ENCODE measurements at regions not wholly inside any gene's neighbourhood (a gene's known extent, or its start where the extent isn't known, plus 50 kb on each side); places are given as distances from the start of the nearest gene placed in this dataset.

DNA sequence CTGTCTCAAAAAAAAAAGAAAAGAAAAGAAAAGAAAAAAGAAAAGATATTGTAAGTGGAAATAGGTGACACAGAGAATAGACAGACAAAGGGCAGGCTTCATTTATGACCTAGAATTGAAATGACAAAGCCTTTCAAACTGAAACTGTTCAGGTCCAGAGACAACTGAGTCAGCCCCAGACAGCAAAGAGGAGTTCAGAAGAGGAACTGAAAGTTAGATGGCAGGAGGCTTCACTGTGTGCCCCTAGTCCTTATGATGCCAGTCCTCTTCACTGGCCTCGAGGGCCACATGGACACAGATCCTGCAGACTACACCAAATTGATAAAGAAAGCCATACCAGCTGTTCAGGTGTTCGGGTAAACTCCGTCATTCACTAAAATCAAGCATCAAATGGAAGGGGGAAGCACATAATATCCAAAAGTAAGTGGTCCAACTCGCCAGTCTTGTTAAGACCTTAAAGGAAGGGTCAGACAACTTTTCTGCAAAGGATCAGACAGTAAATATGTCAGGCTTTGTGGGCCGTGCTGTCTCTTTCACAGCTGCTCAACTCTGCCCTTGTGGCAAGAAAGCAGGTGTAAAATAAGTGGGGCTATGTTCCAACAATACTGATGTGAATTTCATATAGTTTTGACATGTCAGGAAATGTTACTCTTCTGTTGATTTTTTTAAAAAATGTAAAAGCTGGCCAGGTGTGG is 231.9 kb upstream of the MGAT5 start:
- H3K4me1 ChIP-seq (ENCODE audit: insufficient read depth): peaks cover 14% of the 10 kb centered on the region
- H3K36me3 ChIP-seq (ENCODE audit: insufficient read depth): no peaks in the 10 kb centered on the region
- no peaks in the 10 kb centered on the region for H3K79me2 ChIP-seq (replicated peaks; ENCODE audit: insufficient read depth)
- H4K20me1 ChIP-seq (replicated peaks; ENCODE audit: insufficient read depth): no peaks in the 10 kb centered on the region
- no peak for DNase-seq (ENCODE audit: low spot score)
- TF ChIP-seq EZH2 (IDR thresholded peaks at IDR 0.05; ENCODE audit: low read depth, unreplicated experiment) (no peak), POLR2AphosphoS5 (IDR thresholded peaks at IDR 0.05; ENCODE audit: low read depth) (no peak), ZNF331 (CRISPR knock-in tag; IDR thresholded peaks at IDR 0.05; ENCODE audit: low read depth) (no peak), EZH2phosphoT487 (IDR thresholded peaks at IDR 0.05; ENCODE audit: unreplicated experiment) (no peak), ZNF114 (CRISPR knock-in tag; IDR thresholded peaks at IDR 0.05) (no peak), JUNB (IDR thresholded peaks at IDR 0.05; ENCODE audit: unreplicated experiment) (no peak), NANOG (IDR thresholded peaks at IDR 0.05; ENCODE audit: borderline replicate concordance) (no peak), STAT1 (IDR thresholded peaks at IDR 0.05; ENCODE audit: unreplicated experiment) (no peak), CREB1 (CRISPR knock-in tag; IDR thresholded peaks at IDR 0.05; ENCODE audit: low read depth) (no peak)
- TF ChIP-seq, protein P1, sequence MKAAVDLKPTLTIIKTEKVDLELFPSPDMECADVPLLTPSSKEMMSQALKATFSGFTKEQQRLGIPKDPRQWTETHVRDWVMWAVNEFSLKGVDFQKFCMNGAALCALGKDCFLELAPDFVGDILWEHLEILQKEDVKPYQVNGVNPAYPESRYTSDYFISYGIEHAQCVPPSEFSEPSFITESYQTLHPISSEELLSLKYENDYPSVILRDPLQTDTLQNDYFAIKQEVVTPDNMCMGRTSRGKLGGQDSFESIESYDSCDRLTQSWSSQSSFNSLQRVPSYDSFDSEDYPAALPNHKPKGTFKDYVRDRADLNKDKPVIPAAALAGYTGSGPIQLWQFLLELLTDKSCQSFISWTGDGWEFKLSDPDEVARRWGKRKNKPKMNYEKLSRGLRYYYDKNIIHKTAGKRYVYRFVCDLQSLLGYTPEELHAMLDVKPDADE (IDR thresholded peaks at IDR 0.05): no peak
- TF ChIP-seq, protein P2, sequence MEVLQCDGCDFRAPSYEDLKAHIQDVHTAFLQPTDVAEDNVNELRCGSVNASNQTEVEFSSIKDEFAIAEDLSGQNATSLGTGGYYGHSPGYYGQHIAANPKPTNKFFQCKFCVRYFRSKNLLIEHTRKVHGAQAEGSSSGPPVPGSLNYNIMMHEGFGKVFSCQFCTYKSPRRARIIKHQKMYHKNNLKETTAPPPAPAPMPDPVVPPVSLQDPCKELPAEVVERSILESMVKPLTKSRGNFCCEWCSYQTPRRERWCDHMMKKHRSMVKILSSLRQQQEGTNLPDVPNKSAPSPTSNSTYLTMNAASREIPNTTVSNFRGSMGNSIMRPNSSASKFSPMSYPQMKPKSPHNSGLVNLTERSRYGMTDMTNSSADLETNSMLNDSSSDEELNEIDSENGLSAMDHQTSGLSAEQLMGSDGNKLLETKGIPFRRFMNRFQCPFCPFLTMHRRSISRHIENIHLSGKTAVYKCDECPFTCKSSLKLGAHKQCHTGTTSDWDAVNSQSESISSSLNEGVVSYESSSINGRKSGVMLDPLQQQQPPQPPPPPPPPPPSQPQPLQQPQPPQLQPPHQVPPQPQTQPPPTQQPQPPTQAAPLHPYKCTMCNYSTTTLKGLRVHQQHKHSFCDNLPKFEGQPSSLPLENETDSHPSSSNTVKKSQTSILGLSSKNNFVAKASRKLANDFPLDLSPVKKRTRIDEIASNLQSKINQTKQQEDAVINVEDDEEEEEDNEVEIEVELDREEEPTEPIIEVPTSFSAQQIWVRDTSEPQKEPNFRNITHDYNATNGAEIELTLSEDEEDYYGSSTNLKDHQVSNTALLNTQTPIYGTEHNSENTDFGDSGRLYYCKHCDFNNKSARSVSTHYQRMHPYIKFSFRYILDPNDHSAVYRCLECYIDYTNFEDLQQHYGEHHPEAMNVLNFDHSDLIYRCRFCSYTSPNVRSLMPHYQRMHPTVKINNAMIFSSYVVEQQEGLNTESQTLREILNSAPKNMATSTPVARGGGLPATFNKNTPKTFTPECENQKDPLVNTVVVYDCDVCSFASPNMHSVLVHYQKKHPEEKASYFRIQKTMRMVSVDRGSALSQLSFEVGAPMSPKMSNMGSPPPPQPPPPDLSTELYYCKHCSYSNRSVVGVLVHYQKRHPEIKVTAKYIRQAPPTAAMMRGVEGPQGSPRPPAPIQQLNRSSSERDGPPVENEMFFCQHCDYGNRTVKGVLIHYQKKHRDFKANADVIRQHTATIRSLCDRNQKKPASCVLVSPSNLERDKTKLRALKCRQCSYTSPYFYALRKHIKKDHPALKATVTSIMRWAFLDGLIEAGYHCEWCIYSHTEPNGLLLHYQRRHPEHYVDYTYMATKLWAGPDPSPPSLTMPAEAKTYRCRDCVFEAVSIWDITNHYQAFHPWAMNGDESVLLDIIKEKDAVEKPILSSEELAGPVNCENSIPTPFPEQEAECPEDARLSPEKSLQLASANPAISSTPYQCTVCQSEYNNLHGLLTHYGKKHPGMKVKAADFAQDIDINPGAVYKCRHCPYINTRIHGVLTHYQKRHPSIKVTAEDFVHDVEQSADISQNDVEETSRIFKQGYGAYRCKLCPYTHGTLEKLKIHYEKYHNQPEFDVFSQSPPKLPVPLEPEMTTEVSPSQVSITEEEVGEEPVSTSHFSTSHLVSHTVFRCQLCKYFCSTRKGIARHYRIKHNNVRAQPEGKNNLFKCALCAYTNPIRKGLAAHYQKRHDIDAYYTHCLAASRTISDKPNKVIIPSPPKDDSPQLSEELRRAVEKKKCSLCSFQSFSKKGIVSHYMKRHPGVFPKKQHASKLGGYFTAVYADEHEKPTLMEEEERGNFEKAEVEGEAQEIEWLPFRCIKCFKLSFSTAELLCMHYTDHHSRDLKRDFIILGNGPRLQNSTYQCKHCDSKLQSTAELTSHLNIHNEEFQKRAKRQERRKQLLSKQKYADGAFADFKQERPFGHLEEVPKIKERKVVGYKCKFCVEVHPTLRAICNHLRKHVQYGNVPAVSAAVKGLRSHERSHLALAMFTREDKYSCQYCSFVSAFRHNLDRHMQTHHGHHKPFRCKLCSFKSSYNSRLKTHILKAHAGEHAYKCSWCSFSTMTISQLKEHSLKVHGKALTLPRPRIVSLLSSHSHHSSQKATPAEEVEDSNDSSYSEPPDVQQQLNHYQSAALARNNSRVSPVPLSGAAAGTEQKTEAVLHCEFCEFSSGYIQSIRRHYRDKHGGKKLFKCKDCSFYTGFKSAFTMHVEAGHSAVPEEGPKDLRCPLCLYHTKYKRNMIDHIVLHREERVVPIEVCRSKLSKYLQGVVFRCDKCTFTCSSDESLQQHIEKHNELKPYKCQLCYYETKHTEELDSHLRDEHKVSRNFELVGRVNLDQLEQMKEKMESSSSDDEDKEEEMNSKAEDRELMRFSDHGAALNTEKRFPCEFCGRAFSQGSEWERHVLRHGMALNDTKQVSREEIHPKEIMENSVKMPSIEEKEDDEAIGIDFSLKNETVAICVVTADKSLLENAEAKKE (CRISPR knock-in tag; IDR thresholded peaks at IDR 0.05): no peak
- TF ChIP-seq, protein P3, sequence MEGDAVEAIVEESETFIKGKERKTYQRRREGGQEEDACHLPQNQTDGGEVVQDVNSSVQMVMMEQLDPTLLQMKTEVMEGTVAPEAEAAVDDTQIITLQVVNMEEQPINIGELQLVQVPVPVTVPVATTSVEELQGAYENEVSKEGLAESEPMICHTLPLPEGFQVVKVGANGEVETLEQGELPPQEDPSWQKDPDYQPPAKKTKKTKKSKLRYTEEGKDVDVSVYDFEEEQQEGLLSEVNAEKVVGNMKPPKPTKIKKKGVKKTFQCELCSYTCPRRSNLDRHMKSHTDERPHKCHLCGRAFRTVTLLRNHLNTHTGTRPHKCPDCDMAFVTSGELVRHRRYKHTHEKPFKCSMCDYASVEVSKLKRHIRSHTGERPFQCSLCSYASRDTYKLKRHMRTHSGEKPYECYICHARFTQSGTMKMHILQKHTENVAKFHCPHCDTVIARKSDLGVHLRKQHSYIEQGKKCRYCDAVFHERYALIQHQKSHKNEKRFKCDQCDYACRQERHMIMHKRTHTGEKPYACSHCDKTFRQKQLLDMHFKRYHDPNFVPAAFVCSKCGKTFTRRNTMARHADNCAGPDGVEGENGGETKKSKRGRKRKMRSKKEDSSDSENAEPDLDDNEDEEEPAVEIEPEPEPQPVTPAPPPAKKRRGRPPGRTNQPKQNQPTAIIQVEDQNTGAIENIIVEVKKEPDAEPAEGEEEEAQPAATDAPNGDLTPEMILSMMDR (conservative IDR thresholded peaks at IDR 0.05; ENCODE audit: low read depth in 2 of 2): no peak
- TF ChIP-seq, protein P4, sequence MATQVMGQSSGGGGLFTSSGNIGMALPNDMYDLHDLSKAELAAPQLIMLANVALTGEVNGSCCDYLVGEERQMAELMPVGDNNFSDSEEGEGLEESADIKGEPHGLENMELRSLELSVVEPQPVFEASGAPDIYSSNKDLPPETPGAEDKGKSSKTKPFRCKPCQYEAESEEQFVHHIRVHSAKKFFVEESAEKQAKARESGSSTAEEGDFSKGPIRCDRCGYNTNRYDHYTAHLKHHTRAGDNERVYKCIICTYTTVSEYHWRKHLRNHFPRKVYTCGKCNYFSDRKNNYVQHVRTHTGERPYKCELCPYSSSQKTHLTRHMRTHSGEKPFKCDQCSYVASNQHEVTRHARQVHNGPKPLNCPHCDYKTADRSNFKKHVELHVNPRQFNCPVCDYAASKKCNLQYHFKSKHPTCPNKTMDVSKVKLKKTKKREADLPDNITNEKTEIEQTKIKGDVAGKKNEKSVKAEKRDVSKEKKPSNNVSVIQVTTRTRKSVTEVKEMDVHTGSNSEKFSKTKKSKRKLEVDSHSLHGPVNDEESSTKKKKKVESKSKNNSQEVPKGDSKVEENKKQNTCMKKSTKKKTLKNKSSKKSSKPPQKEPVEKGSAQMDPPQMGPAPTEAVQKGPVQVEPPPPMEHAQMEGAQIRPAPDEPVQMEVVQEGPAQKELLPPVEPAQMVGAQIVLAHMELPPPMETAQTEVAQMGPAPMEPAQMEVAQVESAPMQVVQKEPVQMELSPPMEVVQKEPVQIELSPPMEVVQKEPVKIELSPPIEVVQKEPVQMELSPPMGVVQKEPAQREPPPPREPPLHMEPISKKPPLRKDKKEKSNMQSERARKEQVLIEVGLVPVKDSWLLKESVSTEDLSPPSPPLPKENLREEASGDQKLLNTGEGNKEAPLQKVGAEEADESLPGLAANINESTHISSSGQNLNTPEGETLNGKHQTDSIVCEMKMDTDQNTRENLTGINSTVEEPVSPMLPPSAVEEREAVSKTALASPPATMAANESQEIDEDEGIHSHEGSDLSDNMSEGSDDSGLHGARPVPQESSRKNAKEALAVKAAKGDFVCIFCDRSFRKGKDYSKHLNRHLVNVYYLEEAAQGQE (IDR thresholded peaks at IDR 0.05; ENCODE audit: unreplicated experiment): no peak
- no peak for ATAC-seq
- H3K9me3 Mint-ChIP-seq: no peaks in the 10 kb centered on the region
- H3K9me2 ChIP-seq (ENCODE audit: insufficient read depth): peaks cover 2% of the 10 kb centered on the region; the same call in 1 of the 2 replicates
- H3F3A ChIP-seq (replicated peaks; ENCODE audit: low read depth): no peaks in the 10 kb centered on the region
- peaks cover 2% of the 10 kb centered on the region for H3K27me3 Mint-ChIP-seq (ENCODE audit: insufficient read depth, low read depth, poor library complexity)
- H3K4me2 ChIP-seq: no peak overlapping the region
- peaks cover 15% of the 10 kb centered on the region; the same call in 2 of the 3 replicates for H3K4me1 Mint-ChIP-seq
- no peak overlapping the region for H3K27ac ChIP-seq (ENCODE audit: low read depth)
- H2AFZ ChIP-seq: no peak overlapping the region
- no peak overlapping the region for H3K4me3 Mint-ChIP-seq
- H3K27me3 ChIP-seq (ENCODE audit: insufficient read depth): no peaks in the 10 kb centered on the region
- no peaks in the 10 kb centered on the region for H3K36me3 Mint-ChIP-seq (ENCODE audit: low read depth)
- H3K27ac Mint-ChIP-seq: no peak overlapping the region
- no peak overlapping the region for H3K4me3 ChIP-seq

Measured in GM23338 (cell line).